ENCODE measurements at regions not wholly inside any gene's neighbourhood (a gene's known extent, or its start where the extent isn't known, plus 50 kb on each side); places are given as distances from the start of the nearest gene placed in this dataset.

DNA sequence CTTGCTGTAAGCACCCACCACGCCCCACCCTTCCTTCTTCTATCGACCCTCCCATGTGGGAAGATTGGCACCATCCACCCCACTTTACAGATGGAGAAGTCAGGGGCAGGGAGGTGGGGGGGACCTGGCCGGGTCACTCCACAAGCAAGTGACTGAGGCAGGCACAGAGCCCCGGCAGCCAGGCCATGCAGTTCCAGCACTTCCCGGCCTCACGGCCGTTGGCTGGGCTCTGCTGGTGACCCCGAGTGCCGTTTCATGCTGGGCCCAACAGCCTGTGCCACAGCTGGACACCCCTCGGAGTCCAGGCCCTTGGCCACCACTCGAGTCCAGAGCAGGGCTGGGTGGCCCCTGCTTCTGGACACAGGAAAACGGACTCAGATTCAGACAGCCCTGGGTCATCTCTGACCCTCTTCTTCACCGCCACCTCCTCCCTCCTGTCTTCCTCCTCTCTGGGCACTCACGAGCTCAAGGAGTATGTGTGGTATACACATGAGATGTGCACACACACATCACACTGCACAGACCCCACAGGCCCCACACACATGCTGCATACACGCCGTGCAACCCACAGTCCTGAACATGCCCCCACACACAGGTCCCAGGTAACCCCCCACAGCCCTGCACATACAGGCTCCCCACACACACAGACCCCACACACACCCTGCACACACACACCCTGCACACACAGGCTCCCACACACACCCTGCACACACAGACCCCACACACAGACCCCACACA lies 89.3 kb upstream of the GPC1 start:
- Histone ChIP-seq H3K4me2 (ENCODE audit: insufficient read depth in 1 of 2, low read depth in 2 of 2, low read length in 2 of 2) (no peak overlapping the region), H3K9ac (replicated peaks in 1 of 4; ENCODE audit: extremely low read depth in 1 of 4, low read depth in 3 of 4, low read length in 3 of 4) (no peak overlapping the region), H3K4ac (replicated peaks; ENCODE audit: insufficient read length, low read depth, low read length) (no peak overlapping the region), H2BK12ac (ENCODE audit: low read depth, low read length) (no peak overlapping the region), H4K91ac (replicated peaks; ENCODE audit: insufficient read length, low read length) (no peak overlapping the region), H2BK5ac (ENCODE audit: low read depth, low read length) (no peak overlapping the region), H4K20me1 (replicated peaks in 1 of 2; ENCODE audit: control insufficient read depth in 1 of 2, insufficient read depth in 2 of 2, low read length in 2 of 2) (no peaks in the 10 kb centered on the region), H3K79me2 (ENCODE audit: control insufficient read depth in 1 of 2, insufficient read depth in 2 of 2, low read length in 2 of 2) (no peaks in the 10 kb centered on the region), H3K18ac (ENCODE audit: extremely low read depth, low read length) (no peak overlapping the region), H3K56ac (replicated peaks; ENCODE audit: insufficient read length, low read depth, low read length) (no peak overlapping the region), H2BK20ac (ENCODE audit: low read length) (no peak overlapping the region), H3K9me3 (ENCODE audit: insufficient read depth in 2 of 2, low read depth in 1 of 2, low read length in 1 of 2) (peaks cover 16 to 18% of the 10 kb centered on the region in 2 experiments; a peak in 3 of 4 replicates), H3K27me3 (replicated peaks in 1 of 4; ENCODE audit: control insufficient read depth in 3 of 4, extremely low read depth in 1 of 4, insufficient read depth in 3 of 4, low read length in 3 of 4) (no peaks in the 10 kb centered on the region; a peak in 1 of 7 replicates), H2AFZ (ENCODE audit: low read length) (no peak overlapping the region), H4K8ac (ENCODE audit: extremely low read depth, insufficient read depth, low read length) (no peak overlapping the region), H3K4me1 (replicated peaks in 1 of 4; ENCODE audit: control insufficient read depth in 3 of 4, insufficient read depth in 4 of 4, low read length in 3 of 4) (no peaks in the 10 kb centered on the region), H3K79me1 (ENCODE audit: low read depth, low read length) (no peaks in the 10 kb centered on the region), H3K36me3 (ENCODE audit: control insufficient read depth in 2 of 4, insufficient read depth in 4 of 4, low read length in 3 of 4) (no peaks in the 10 kb centered on the region), H3K14ac (ENCODE audit: insufficient read length) (no peak overlapping the region), H2BK15ac (ENCODE audit: low read length) (no peak overlapping the region), H3K27ac (ENCODE audit: low read depth, low read length) (no peak overlapping the region), H2AK5ac (ENCODE audit: low read depth, low read length) (no peak overlapping the region), H3K23ac (ENCODE audit: insufficient read length) (no peak overlapping the region), H3K23me2 (ENCODE audit: low read depth, low read length) (no peaks in the 10 kb centered on the region), H3K4me3 (ENCODE audit: extremely low read depth in 1 of 4, insufficient read depth in 2 of 4, low read depth in 3 of 4, low read length in 4 of 4) (no peak overlapping the region), H2BK120ac (replicated peaks; ENCODE audit: low read depth, low read length) (no peak overlapping the region), H4K5ac (ENCODE audit: insufficient read length, low read depth, low read length) (no peak overlapping the region)
- FAIRE-seq (no peak), DNase-seq (ENCODE audit: low read depth in 1 of 2, low spot score in 2 of 2) (no peak)
- CTCF ChIA-PET (ENCODE audit: partially characterized antibody): no interaction called here
- TF ChIP-seq SAP30 (IDR thresholded peaks at IDR 0.05; ENCODE audit: insufficient read depth, insufficient replicate concordance, low read length) (no peak), GABPA (IDR thresholded peaks at IDR 0.05; ENCODE audit: borderline replicate concordance, insufficient read depth, low read length) (no peak), KDM5A (IDR thresholded peaks at IDR 0.05; ENCODE audit: low read length) (no peak), JUN (IDR thresholded peaks at IDR 0.05; ENCODE audit: low read depth, low read length) (no peak), TAF1 (IDR thresholded peaks at IDR 0.05; ENCODE audit: low read depth, low read length) (no peak), EZH2 (IDR thresholded peaks at IDR 0.05; ENCODE audit: low read depth, low read length, severe bottlenecking) (no peak), SIN3A (conservative IDR thresholded peaks at IDR 0.05 in 1 of 2, IDR thresholded peaks at IDR 0.05 in 1 of 2; ENCODE audit: low read depth in 1 of 2, low read length in 2 of 2) (no peak), EGR1 (IDR thresholded peaks at IDR 0.05; ENCODE audit: borderline replicate concordance, low read depth, low read length) (no peak), SP1 (IDR thresholded peaks at IDR 0.05; ENCODE audit: low read depth, low read length) (no peak), ZNF274 (IDR thresholded peaks at IDR 0.05; ENCODE audit: borderline replicate concordance, extremely low read depth, low read length) (no peak)
- 95% methylated on average over 16 of the region's 16 CpGs; no CpG with 5 or more reads in 1 of the 2 experiments for WGBS, 2 experiments (ENCODE audit: extremely low coverage in 1 of 2, insufficient coverage in 1 of 2, insufficient read length in 1 of 2, insufficient replicate concordance in 2 of 2, low coverage in 1 of 2, low lambda C conversion rate in 2 of 2, missing lambda C conversion rate in 1 of 2)
- POLR2A ChIA-PET (ENCODE audit: partially characterized antibody): no interaction called here

Data from H1 (cell line).